ENCODE measurements at regions not wholly inside any gene's neighbourhood (a gene's known extent, or its start where the extent isn't known, plus 50 kb on each side); places are given as distances from the start of the nearest gene placed in this dataset.

DNA sequence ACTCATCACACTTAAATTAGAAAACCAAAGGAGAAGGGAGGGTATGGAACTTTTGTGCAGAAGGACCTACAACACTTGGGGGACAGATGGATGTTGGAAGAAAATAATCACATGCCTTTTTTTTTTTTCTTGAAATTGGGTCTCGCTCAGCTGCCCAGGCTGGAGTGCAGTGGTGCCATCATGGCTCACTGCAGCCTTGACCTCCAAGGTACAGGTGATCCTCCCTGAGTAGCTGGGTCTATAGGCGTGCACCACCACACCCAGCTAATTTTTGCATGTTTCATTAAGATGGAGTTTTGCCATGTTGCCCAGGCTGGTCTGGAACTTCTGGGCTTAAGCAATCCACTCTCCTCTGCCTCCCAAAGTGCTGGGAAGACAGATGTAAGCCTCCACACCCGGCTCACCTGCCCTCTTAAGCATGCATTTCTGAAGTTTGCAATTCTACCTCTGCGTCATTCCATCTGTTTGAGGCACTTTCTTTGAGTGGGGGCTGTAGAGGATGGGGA is 370.8 kb upstream of the JARID2 start:
- Histone ChIP-seq H3K9ac (ENCODE audit: insufficient read depth, low read length) (no peak overlapping the region), H3K27me3 (ENCODE audit: control insufficient read depth, insufficient read depth, low read length) (no peaks in the 10 kb centered on the region), H3K79me2 (ENCODE audit: control insufficient read depth, insufficient read depth, low read length) (no peaks in the 10 kb centered on the region), H4K20me1 (ENCODE audit: control insufficient read depth, extremely low read depth, insufficient read depth, low read length) (no peaks in the 10 kb centered on the region), H3K4me2 (ENCODE audit: extremely low read depth, insufficient read depth, low read length) (no peak overlapping the region), H3K27ac (ENCODE audit: insufficient read depth, low read length) (no peak overlapping the region), H3K4me3 (replicated peaks in 1 of 4; ENCODE audit: control extremely low read depth in 1 of 4, insufficient read depth in 1 of 4, low read depth in 3 of 4, low read length in 4 of 4) (no peak overlapping the region), H2AFZ (ENCODE audit: low read length) (no peak overlapping the region), H3K9me3 (ENCODE audit: control insufficient read depth, insufficient read depth, low read depth, low read length) (no peaks in the 10 kb centered on the region), H3K36me3 (ENCODE audit: control insufficient read depth, insufficient read depth, low read length) (no peaks in the 10 kb centered on the region), H3K4me1 (ENCODE audit: control insufficient read depth, extremely low read depth, insufficient read depth, low read length) (peaks cover 6% of the 10 kb centered on the region)
- TF ChIP-seq, protein P1, sequence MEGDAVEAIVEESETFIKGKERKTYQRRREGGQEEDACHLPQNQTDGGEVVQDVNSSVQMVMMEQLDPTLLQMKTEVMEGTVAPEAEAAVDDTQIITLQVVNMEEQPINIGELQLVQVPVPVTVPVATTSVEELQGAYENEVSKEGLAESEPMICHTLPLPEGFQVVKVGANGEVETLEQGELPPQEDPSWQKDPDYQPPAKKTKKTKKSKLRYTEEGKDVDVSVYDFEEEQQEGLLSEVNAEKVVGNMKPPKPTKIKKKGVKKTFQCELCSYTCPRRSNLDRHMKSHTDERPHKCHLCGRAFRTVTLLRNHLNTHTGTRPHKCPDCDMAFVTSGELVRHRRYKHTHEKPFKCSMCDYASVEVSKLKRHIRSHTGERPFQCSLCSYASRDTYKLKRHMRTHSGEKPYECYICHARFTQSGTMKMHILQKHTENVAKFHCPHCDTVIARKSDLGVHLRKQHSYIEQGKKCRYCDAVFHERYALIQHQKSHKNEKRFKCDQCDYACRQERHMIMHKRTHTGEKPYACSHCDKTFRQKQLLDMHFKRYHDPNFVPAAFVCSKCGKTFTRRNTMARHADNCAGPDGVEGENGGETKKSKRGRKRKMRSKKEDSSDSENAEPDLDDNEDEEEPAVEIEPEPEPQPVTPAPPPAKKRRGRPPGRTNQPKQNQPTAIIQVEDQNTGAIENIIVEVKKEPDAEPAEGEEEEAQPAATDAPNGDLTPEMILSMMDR (conservative IDR thresholded peaks at IDR 0.05 in 1 of 2, IDR thresholded peaks at IDR 0.05 in 1 of 2; ENCODE audit: low read depth in 1 of 2, low read length in 2 of 2), result no peak
- no peak for TF ChIP-seq EZH2 (IDR thresholded peaks at IDR 0.05; ENCODE audit: low read length, missing control alignments)
- DNase-seq (ENCODE audit: low read depth in 2 of 2), result no peak

DNA sequence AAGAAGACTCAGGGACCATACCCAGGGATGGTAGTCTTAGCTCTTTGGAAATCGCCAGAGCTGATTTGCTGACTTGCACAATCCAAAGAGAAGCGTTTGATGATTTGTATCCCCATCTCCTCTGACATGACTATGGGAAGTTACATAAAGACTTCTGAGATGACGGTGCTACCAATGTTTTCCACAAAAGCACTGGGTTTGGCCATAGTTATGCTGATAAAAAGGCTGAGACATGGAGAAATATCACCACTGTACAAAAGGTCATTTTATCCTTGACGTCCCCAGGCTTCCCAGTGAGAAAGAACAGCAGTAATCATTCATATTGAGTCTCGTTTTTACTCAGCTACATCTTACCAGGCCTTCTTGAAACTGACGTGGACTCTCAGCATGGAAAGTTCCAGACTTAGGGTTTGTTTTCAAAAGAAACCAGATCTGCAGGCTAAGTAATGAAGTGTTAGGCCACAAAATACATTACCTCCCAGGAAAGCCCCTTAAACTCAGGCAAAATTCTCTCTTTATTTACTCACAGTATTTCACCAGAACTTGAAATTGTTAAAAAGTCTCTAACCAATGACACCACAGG is 370.3 kb upstream of the JARID2 start:
- Histone ChIP-seq H3K27me3 (ENCODE audit: control insufficient read depth, insufficient read depth, low read length) (no peaks in the 10 kb centered on the region), H3K27ac (ENCODE audit: insufficient read depth, low read length) (no peak overlapping the region), H3K4me2 (ENCODE audit: extremely low read depth, insufficient read depth, low read length) (no peak overlapping the region), H3K4me3 (replicated peaks in 1 of 4; ENCODE audit: control extremely low read depth in 1 of 4, insufficient read depth in 1 of 4, low read depth in 3 of 4, low read length in 4 of 4) (no peak overlapping the region), H2AFZ (ENCODE audit: low read length) (no peak overlapping the region), H3K79me2 (ENCODE audit: control insufficient read depth, insufficient read depth, low read length) (no peaks in the 10 kb centered on the region), H3K9me3 (ENCODE audit: control insufficient read depth, insufficient read depth, low read depth, low read length) (no peaks in the 10 kb centered on the region), H3K4me1 (ENCODE audit: control insufficient read depth, extremely low read depth, insufficient read depth, low read length) (peaks cover 6% of the 10 kb centered on the region), H4K20me1 (ENCODE audit: control insufficient read depth, extremely low read depth, insufficient read depth, low read length) (no peaks in the 10 kb centered on the region), H3K9ac (ENCODE audit: insufficient read depth, low read length) (no peak overlapping the region), H3K36me3 (ENCODE audit: control insufficient read depth, insufficient read depth, low read length) (no peaks in the 10 kb centered on the region)
- DNase-seq (ENCODE audit: low read depth in 2 of 2), result peak in 1 of 2 donors; percentile 27
- TF ChIP-seq, protein P1 (conservative IDR thresholded peaks at IDR 0.05 in 1 of 2, IDR thresholded peaks at IDR 0.05 in 1 of 2; ENCODE audit: low read depth in 1 of 2, low read length in 2 of 2), result no peak

DNA sequence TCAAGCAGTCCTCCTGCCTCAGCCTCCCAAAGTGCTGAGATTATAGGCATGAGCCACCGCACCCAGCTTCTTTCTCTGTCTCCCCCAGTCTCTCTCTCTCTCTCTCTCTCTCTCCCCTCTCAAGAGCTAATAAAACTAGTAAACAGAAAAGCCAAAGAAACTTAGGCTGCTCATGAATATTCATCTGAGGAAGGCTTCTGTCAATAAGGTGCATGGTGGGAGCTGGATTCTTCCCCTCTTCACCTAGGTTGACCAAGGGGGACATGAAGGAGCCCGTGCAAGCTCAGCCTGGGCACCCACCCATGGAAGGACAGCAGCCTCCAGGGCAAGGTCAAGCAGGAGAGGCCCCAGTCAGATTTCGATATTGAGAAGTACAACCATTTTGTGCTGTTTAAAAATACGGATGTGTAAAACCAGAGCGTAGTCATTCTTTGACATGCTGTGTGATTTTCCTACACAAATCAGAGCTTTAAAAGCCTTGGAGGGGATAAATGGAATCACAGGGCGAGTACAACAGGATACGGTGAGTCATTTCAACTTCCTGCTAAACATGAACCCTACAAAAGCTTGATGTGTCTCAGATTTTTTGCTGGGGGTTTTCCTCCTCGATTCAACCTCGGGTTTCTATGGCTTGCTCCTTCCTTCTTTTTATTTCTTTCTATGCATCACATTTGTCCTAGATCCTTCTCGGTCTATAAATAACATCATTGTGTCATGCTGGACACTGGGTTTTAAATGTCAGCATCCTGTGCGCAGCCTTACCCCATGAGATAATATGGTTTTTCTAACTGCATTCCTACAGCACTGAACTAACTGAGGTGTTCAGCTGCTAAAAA is 368.9 kb upstream of the JARID2 start:
- H3K4me1 ChIP-seq (ENCODE audit: control insufficient read depth, extremely low read depth, insufficient read depth, low read length), result peaks cover 6% of the 10 kb centered on the region
- no peaks in the 10 kb centered on the region for H4K20me1 ChIP-seq (ENCODE audit: control insufficient read depth, extremely low read depth, insufficient read depth, low read length)
- no peak overlapping the region for H3K4me3 ChIP-seq (replicated peaks in 1 of 4; ENCODE audit: control extremely low read depth in 1 of 4, insufficient read depth in 1 of 4, low read depth in 3 of 4, low read length in 4 of 4)
- no peak overlapping the region for H3K9ac ChIP-seq (ENCODE audit: insufficient read depth, low read length)
- no peaks in the 10 kb centered on the region for H3K9me3 ChIP-seq (ENCODE audit: control insufficient read depth, insufficient read depth, low read depth, low read length)
- peak overlapping the region; percentile 3 for H2AFZ ChIP-seq (ENCODE audit: low read length)
- no peak for TF ChIP-seq EZH2 (IDR thresholded peaks at IDR 0.05; ENCODE audit: low read length, missing control alignments)
- TF ChIP-seq, protein P1 (conservative IDR thresholded peaks at IDR 0.05 in 1 of 2, IDR thresholded peaks at IDR 0.05 in 1 of 2; ENCODE audit: low read depth in 1 of 2, low read length in 2 of 2), result no peak
- H3K27me3 ChIP-seq (ENCODE audit: control insufficient read depth, insufficient read depth, low read length), result no peaks in the 10 kb centered on the region
- H3K27ac ChIP-seq (ENCODE audit: insufficient read depth, low read length), result peak overlapping the region; percentile 4
- H3K36me3 ChIP-seq (ENCODE audit: control insufficient read depth, insufficient read depth, low read length), result no peaks in the 10 kb centered on the region
- no peaks in the 10 kb centered on the region for H3K79me2 ChIP-seq (ENCODE audit: control insufficient read depth, insufficient read depth, low read length)
- H3K4me2 ChIP-seq (ENCODE audit: extremely low read depth, insufficient read depth, low read length), result peak overlapping the region; percentile 40
- DNase-seq (ENCODE audit: low read depth in 2 of 2), result peak; percentile 73 to 86
